HepG2 (cell line): ENCODE measurements at regions not wholly inside any gene's neighbourhood (a gene's known extent, or its start where the extent isn't known, plus 50 kb on each side); places are given as distances from the start of the nearest gene placed in this dataset.

Experiments
- FOSL2 ChIP-seq: sonication (generic); formaldehyde crosslinking; IDR thresholded peaks from 2 replicates; pipeline ENCODE4 v1.4.0; 2020; ENCODE audit warnings: missing genetic modification reagents
- FOXA3 ChIP-seq: IDR thresholded peaks from 2 replicates; pipeline ENCODE4 v1.6.1; 2016; ENCODE audit warnings: missing genetic modification reagents, missing compliant biosample characterization
- JUNB ChIP-seq: sonication (generic); formaldehyde crosslinking; IDR thresholded peaks from 2 replicates; pipeline ENCODE4 v1.8.0; 2022; ENCODE audit warnings: missing genetic modification reagents, mild to moderate bottlenecking, borderline replicate concordance
- KLF11 ChIP-seq: IDR thresholded peaks from 2 replicates; pipeline ENCODE4 v1.6.1; 2016; ENCODE audit warnings: missing compliant biosample characterization
- LCORL ChIP-seq, 2 experiments: fragments of 450-650 bp in 1 of 2; sonication (generic) in 1 of 2; formaldehyde crosslinking in 1 of 2; IDR thresholded peaks; 2 replicates each; pipeline versions ENCODE4 v1.5.0 to v1.6.1; 2017 to 2020; ENCODE audit warnings: antibody characterized with exemption in 1 of 2, missing genetic modification reagents in 1 of 2
- MAFF ChIP-seq: IDR thresholded peaks from 2 replicates; pipeline ENCODE4 v1.6.1; 2011; ENCODE audit warnings: low read depth, low read length, improper control_type of control experiment
- MED13 ChIP-seq: sonication (generic); formaldehyde crosslinking; IDR thresholded peaks from 2 replicates; pipeline ENCODE4 v1.5.0; 2020; ENCODE audit warnings: missing genetic modification reagents
- NCOR1 ChIP-seq: fragments of 200-600 bp; sonication (generic); IDR thresholded peaks from 2 replicates; pipeline ENCODE4 v1.7.0; 2017; ENCODE audit warnings: antibody characterized with exemption, low read length, borderline replicate concordance
- SAP130 ChIP-seq: IDR thresholded peaks from 2 replicates; pipeline ENCODE4 v1.6.1; 2016; ENCODE audit warnings: low read depth
- SP1 ChIP-seq, 2 experiments: fragments of 450-650 bp in 1 of 2; sonication (generic) in 1 of 2; formaldehyde crosslinking in 1 of 2; IDR thresholded peaks; 2 replicates each; pipeline versions ENCODE4 v1.4.0 to v1.6.1; 2016 to 2020; ENCODE audit warnings: missing genetic modification reagents in 1 of 2
- SRSF9 ChIP-seq: fragments of 200-400 bp; formaldehyde crosslinking; IDR thresholded peaks from 2 replicates; pipeline ENCODE4 v1.6.1; 2018; ENCODE audit warnings: borderline replicate concordance, mild to moderate bottlenecking, low read depth, low read length; ENCODE audit not compliant: insufficient read depth, poor library complexity, severe bottlenecking
- SYNCRIP ChIP-seq: fragments of 200-400 bp; formaldehyde crosslinking; IDR thresholded peaks from 2 replicates; pipeline ENCODE4 v1.6.1; 2018; ENCODE audit warnings: mild to moderate bottlenecking, low read depth, low read length; ENCODE audit not compliant: insufficient read depth
- ZKSCAN1 ChIP-seq: fragments of 150-350 bp; IDR thresholded peaks from 2 replicates; pipeline ENCODE4 v1.6.1; 2014; ENCODE audit warnings: low read length
- ZNF232 ChIP-seq: sonication (generic); formaldehyde crosslinking; IDR thresholded peaks from 2 replicates; pipeline ENCODE4 v1.4.0; 2020; ENCODE audit warnings: missing genetic modification reagents, borderline replicate concordance
- ZNF264 ChIP-seq: sonication (generic); formaldehyde crosslinking; IDR thresholded peaks from 2 replicates; pipeline ENCODE4 v1.4.0; 2020; ENCODE audit warnings: missing genetic modification reagents
- ZSCAN20 ChIP-seq: sonication (generic); formaldehyde crosslinking; IDR thresholded peaks from 2 replicates; pipeline ENCODE4 v1.4.0; 2020; ENCODE audit warnings: missing genetic modification reagents, mild to moderate bottlenecking, borderline replicate concordance
- TF ChIP-seq, protein P1 (sequence below): sonication (generic); formaldehyde crosslinking; IDR thresholded peaks from 2 replicates; pipeline ENCODE4 v1.4.0; 2020; ENCODE audit warnings: mild to moderate bottlenecking, missing genetic modification reagents
- TF ChIP-seq, protein P2 (sequence below): sonication (generic); formaldehyde crosslinking; IDR thresholded peaks from 2 replicates; pipeline ENCODE4 v1.4.0; 2020; ENCODE audit warnings: low read depth, mild to moderate bottlenecking, missing genetic modification reagents
- TF ChIP-seq, protein P3 (sequence below): IDR thresholded peaks from 2 replicates; pipeline ENCODE4 v1.6.1; 2012; ENCODE audit warnings: inconsistent platforms
- TF ChIP-seq, protein P4 (sequence below): sonication (generic); formaldehyde crosslinking; IDR thresholded peaks from 2 replicates; pipeline ENCODE4 v1.4.0; 2020; ENCODE audit warnings: missing genetic modification reagents

DNA sequence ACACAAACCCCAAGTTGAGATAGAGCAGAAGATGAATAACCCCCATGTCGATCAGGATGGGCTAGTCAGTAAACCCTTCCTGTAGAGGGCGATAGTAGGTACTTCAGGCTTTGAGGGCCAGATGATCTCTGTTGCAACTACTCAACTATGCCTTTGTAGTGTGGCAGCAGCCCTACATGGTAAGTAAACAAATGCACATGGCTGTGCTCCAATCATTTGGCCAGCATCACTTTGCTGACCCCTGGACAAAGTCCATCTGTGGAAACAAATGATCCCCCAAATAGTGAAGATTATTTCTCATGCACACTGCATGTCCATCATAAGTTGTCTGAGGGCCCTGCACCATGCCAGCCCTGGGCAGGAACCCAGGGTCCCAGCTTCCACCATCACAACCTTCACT, 402.2 kb upstream of the PROK2 start (continued):
- TF ChIP-seq, protein P1, sequence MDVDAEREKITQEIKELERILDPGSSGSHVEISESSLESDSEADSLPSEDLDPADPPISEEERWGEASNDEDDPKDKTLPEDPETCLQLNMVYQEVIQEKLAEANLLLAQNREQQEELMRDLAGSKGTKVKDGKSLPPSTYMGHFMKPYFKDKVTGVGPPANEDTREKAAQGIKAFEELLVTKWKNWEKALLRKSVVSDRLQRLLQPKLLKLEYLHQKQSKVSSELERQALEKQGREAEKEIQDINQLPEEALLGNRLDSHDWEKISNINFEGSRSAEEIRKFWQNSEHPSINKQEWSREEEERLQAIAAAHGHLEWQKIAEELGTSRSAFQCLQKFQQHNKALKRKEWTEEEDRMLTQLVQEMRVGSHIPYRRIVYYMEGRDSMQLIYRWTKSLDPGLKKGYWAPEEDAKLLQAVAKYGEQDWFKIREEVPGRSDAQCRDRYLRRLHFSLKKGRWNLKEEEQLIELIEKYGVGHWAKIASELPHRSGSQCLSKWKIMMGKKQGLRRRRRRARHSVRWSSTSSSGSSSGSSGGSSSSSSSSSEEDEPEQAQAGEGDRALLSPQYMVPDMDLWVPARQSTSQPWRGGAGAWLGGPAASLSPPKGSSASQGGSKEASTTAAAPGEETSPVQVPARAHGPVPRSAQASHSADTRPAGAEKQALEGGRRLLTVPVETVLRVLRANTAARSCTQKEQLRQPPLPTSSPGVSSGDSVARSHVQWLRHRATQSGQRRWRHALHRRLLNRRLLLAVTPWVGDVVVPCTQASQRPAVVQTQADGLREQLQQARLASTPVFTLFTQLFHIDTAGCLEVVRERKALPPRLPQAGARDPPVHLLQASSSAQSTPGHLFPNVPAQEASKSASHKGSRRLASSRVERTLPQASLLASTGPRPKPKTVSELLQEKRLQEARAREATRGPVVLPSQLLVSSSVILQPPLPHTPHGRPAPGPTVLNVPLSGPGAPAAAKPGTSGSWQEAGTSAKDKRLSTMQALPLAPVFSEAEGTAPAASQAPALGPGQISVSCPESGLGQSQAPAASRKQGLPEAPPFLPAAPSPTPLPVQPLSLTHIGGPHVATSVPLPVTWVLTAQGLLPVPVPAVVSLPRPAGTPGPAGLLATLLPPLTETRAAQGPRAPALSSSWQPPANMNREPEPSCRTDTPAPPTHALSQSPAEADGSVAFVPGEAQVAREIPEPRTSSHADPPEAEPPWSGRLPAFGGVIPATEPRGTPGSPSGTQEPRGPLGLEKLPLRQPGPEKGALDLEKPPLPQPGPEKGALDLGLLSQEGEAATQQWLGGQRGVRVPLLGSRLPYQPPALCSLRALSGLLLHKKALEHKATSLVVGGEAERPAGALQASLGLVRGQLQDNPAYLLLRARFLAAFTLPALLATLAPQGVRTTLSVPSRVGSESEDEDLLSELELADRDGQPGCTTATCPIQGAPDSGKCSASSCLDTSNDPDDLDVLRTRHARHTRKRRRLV (CRISPR knock-in tag): no peak
- TF ChIP-seq JUNB (no peak), ZNF232 (no peak), MAFF (no peak), FOXA3 (CRISPR knock-in tag) (peak; percentile 46; the same call in 1 of the 2 replicates), MED13 (CRISPR knock-in tag) (no peak), SAP130 (CRISPR knock-in tag) (peak; percentile 46; the same call in 1 of the 2 replicates), ZKSCAN1 (no peak), SP1 (IDR thresholded peaks at IDR 0.05) (no peak), SP1 (CRISPR knock-in tag; IDR thresholded peaks at IDR 0.05) (no peak), LCORL (IDR thresholded peaks at IDR 0.05) (no peak), LCORL (CRISPR knock-in tag; IDR thresholded peaks at IDR 0.05) (no peak), NCOR1 (peak; percentile 18; the same call in 1 of the 2 replicates), FOSL2 (CRISPR knock-in tag) (peak; percentile 21; the same call in 1 of the 2 replicates), SYNCRIP (no peak), SRSF9 (no peak), KLF11 (CRISPR knock-in tag) (no peak), ZSCAN20 (CRISPR knock-in tag) (no peak), ZNF264 (CRISPR knock-in tag) (no peak)
- TF ChIP-seq, protein P2, sequence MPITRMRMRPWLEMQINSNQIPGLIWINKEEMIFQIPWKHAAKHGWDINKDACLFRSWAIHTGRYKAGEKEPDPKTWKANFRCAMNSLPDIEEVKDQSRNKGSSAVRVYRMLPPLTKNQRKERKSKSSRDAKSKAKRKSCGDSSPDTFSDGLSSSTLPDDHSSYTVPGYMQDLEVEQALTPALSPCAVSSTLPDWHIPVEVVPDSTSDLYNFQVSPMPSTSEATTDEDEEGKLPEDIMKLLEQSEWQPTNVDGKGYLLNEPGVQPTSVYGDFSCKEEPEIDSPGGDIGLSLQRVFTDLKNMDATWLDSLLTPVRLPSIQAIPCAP (CRISPR knock-in tag): no peak
- TF ChIP-seq, protein P3, sequence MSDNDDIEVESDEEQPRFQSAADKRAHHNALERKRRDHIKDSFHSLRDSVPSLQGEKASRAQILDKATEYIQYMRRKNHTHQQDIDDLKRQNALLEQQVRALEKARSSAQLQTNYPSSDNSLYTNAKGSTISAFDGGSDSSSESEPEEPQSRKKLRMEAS: peak; percentile 36; the same call in 1 of the 2 replicates
- TF ChIP-seq, protein P4, sequence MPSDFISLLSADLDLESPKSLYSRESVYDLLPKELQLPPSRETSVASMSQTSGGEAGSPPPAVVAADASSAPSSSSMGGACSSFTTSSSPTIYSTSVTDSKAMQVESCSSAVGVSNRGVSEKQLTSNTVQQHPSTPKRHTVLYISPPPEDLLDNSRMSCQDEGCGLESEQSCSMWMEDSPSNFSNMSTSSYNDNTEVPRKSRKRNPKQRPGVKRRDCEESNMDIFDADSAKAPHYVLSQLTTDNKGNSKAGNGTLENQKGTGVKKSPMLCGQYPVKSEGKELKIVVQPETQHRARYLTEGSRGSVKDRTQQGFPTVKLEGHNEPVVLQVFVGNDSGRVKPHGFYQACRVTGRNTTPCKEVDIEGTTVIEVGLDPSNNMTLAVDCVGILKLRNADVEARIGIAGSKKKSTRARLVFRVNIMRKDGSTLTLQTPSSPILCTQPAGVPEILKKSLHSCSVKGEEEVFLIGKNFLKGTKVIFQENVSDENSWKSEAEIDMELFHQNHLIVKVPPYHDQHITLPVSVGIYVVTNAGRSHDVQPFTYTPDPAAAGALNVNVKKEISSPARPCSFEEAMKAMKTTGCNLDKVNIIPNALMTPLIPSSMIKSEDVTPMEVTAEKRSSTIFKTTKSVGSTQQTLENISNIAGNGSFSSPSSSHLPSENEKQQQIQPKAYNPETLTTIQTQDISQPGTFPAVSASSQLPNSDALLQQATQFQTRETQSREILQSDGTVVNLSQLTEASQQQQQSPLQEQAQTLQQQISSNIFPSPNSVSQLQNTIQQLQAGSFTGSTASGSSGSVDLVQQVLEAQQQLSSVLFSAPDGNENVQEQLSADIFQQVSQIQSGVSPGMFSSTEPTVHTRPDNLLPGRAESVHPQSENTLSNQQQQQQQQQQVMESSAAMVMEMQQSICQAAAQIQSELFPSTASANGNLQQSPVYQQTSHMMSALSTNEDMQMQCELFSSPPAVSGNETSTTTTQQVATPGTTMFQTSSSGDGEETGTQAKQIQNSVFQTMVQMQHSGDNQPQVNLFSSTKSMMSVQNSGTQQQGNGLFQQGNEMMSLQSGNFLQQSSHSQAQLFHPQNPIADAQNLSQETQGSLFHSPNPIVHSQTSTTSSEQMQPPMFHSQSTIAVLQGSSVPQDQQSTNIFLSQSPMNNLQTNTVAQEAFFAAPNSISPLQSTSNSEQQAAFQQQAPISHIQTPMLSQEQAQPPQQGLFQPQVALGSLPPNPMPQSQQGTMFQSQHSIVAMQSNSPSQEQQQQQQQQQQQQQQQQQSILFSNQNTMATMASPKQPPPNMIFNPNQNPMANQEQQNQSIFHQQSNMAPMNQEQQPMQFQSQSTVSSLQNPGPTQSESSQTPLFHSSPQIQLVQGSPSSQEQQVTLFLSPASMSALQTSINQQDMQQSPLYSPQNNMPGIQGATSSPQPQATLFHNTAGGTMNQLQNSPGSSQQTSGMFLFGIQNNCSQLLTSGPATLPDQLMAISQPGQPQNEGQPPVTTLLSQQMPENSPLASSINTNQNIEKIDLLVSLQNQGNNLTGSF: no peak
